ENCODE measurements at regions not wholly inside any gene's neighbourhood (a gene's known extent, or its start where the extent isn't known, plus 50 kb on each side); places are given as distances from the start of the nearest gene placed in this dataset.

- Histone ChIP-seq H3K27me3 (no peaks in the 10 kb centered on the region), H3K4me1 (peaks cover 0 to 4% of the 10 kb centered on the region in 2 donors), H3K36me3 (no peaks in the 10 kb centered on the region), H3K4me3 (no peak overlapping the region), H3K9me3 (no peaks in the 10 kb centered on the region), H3K27ac (no peak overlapping the region)
- TF ChIP-seq, protein P1, sequence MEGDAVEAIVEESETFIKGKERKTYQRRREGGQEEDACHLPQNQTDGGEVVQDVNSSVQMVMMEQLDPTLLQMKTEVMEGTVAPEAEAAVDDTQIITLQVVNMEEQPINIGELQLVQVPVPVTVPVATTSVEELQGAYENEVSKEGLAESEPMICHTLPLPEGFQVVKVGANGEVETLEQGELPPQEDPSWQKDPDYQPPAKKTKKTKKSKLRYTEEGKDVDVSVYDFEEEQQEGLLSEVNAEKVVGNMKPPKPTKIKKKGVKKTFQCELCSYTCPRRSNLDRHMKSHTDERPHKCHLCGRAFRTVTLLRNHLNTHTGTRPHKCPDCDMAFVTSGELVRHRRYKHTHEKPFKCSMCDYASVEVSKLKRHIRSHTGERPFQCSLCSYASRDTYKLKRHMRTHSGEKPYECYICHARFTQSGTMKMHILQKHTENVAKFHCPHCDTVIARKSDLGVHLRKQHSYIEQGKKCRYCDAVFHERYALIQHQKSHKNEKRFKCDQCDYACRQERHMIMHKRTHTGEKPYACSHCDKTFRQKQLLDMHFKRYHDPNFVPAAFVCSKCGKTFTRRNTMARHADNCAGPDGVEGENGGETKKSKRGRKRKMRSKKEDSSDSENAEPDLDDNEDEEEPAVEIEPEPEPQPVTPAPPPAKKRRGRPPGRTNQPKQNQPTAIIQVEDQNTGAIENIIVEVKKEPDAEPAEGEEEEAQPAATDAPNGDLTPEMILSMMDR (IDR thresholded peaks at IDR 0.05 in 4 of 5, conservative IDR thresholded peaks at IDR 0.05 in 1 of 5) = no peak
- TF ChIP-seq POLR2A (IDR thresholded peaks at IDR 0.05) = no peak
- DNase-seq (no peak), ATAC-seq (no peak)
- intact Hi-C loops (cut with DNase I; ENCODE audit: low total_unique reads) = no loop called here
- in situ Hi-C loops (cut with MboI; ENCODE audit: low sequenced_read_pairs in 4 of 4) = no loop called here
Observed at GRCh38 chr7:46397591-46397990, 476.5 kb upstream of the IGFBP3 start.

DNA sequence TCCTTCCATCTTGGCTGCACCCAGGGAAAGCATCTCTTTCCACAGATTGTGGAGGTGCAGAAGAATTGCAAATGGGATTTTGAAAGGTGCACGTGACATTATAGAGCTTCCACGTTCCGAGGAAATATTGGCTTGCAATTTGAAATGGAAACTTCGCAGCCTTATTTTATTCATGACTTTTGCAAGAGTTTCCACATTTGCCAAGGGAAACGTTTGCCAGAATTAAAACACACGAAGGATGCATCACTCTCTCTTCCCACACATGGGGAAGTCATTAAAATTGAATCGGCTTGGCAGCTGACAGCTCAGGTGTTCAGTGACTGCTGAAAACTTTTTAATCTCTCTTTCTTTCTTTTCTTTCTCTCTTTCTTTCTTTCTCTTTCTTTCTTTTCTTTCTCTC, 475.4 kb upstream of the IGFBP3 start:
- intact Hi-C loops (cut with DNase I; ENCODE audit: low total_unique reads) = no loop called here
- in situ Hi-C loops (cut with MboI; ENCODE audit: low sequenced_read_pairs in 4 of 4) = no loop called here
- no peaks in the 10 kb centered on the region for H3K36me3 ChIP-seq
- ATAC-seq (peak; percentile 59 to 69), DNase-seq (peak; percentile 11 to 21)
- TF ChIP-seq, protein P1 (IDR thresholded peaks at IDR 0.05 in 4 of 5, conservative IDR thresholded peaks at IDR 0.05 in 1 of 5) = no peak
- TF ChIP-seq POLR2A (IDR thresholded peaks at IDR 0.05) = no peak
- peaks cover 0 to 7% of the 10 kb centered on the region in 2 donors for H3K4me1 ChIP-seq
- no peak overlapping the region for H3K27ac ChIP-seq
- H3K27me3 ChIP-seq = no peaks in the 10 kb centered on the region
- no peaks in the 10 kb centered on the region for H3K9me3 ChIP-seq
- H3K4me3 ChIP-seq = no peak overlapping the region

GRCh38 chr7:46393142-46393541, 472.1 kb upstream of the IGFBP3 start:
- Histone ChIP-seq H3K4me1 (peaks cover 0 to 17% of the 10 kb centered on the region in 2 donors), H3K9me3 (no peaks in the 10 kb centered on the region), H3K27ac (peak overlapping the region in 1 of 4 donors; percentile 15), H3K4me3 (no peak overlapping the region), H3K27me3 (no peaks in the 10 kb centered on the region), H3K36me3 (no peaks in the 10 kb centered on the region)
- DNase-seq (peak in 1 of 2 donors; percentile 43), ATAC-seq (peak; percentile 38 to 62)
- in situ Hi-C loops (cut with MboI; ENCODE audit: low sequenced_read_pairs in 4 of 4) (no loop called here), intact Hi-C loops (cut with DNase I; ENCODE audit: low total_unique reads) (no loop called here)
- TF ChIP-seq, protein P1 (IDR thresholded peaks at IDR 0.05 in 4 of 5, conservative IDR thresholded peaks at IDR 0.05 in 1 of 5) = no peak
- no peak for TF ChIP-seq POLR2A (IDR thresholded peaks at IDR 0.05)

DNA sequence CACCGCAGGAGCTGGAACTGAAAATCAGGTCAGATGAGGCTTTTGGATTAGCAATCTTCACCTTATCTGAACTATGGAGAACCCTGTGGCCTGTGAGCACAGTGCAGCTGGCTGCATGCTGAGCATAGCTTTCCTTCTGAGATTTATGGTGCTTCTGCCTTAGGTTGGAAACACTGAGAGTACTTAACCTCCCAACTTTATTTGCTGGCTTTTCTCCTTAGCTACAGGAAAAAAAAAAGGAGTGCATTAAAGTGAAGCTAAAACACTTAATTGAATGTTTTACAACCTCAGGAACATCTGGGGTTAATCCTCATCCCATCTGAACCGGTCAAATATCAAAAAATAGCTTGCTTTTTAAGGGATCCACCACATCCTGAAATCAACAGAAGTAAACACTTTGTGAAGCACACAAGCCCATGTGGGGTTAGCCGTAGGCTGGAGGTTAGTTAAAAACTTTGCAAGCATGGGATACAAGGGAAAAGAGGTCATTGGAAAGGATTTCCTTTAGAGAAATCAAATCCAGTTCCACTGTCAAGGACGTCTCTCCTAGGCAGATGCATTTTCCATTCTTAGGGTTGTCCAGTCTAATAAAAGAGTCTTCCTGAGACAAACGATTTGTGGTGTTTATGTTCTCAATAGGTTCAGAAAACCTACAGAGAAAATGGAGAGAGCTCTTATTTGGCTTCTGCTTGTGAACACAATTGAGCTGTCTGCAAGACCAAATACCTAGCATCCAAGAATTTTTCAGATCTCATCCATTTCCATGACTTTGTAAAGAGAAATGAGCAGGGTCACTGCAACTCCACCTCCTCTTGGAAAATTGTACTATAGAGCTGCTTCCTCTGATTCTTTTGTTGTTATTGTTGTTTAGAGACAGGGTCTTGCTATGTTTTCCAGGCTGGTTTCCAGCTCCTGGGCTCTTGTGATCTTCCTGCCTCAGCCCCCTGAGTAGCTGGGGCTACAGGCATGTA, 470.4 kb upstream of the IGFBP3 start:
- no peak for TF ChIP-seq POLR2A (IDR thresholded peaks at IDR 0.05)
- TF ChIP-seq, protein P1 (IDR thresholded peaks at IDR 0.05 in 4 of 5, conservative IDR thresholded peaks at IDR 0.05 in 1 of 5) = no peak
- peaks cover 0 to 13% of the 10 kb centered on the region in 2 donors for H3K4me1 ChIP-seq
- H3K36me3 ChIP-seq = no peaks in the 10 kb centered on the region
- no peaks in the 10 kb centered on the region for H3K9me3 ChIP-seq
- in situ Hi-C loops (cut with MboI; ENCODE audit: low sequenced_read_pairs in 4 of 4) = no loop called here
- H3K27ac ChIP-seq = peak overlapping the region in 2 of 4 donors; percentile 16 to 35
- no peaks in the 10 kb centered on the region for H3K27me3 ChIP-seq
- intact Hi-C loops (cut with DNase I; ENCODE audit: low total_unique reads) = no loop called here
- DNase-seq = peak; percentile 10 to 45
- peak; percentile 55 to 62 for ATAC-seq
- no peak overlapping the region for H3K4me3 ChIP-seq
